GM13976 (cell line): ENCODE measurements at regions not wholly inside any gene's neighbourhood (a gene's known extent, or its start where the extent isn't known, plus 50 kb on each side); places are given as distances from the start of the nearest gene placed in this dataset.

Source experiments
- DNase-seq: peaks from one replicate; pipeline ENCODE4 v3.0.0; 2012; ENCODE audit warnings: low spot score
- CTCF ChIP-seq: IDR thresholded peaks from 2 replicates; pipeline ENCODE4 v1.5.1; 2012; ENCODE audit warnings: borderline replicate concordance, mild to moderate bottlenecking; ENCODE audit not compliant: insufficient read depth; ENCODE audit errors: extremely low read depth, missing control alignments, control extremely low read depth
- in situ Hi-C: fragments of 300-500 bp; cut with MboI; formaldehyde crosslinking; loops from one replicate; pipeline ENCODE4 v1.12.0; 2022; ENCODE audit warnings: low sequenced_read_pairs, mixed read lengths, inconsistent platforms; ENCODE audit not compliant: unreplicated experiment

- TF ChIP-seq CTCF, result no peak
- DNase-seq, result no peak
- in situ Hi-C loops, result no loop called here
Measured at GRCh38 chr6:67064323-67064722, 1357.3 kb upstream of the EYS start.

GRCh38 chr6:67047996-67048395 is 1341.0 kb upstream of the EYS start:
- no peak for DNase-seq
- no peak for TF ChIP-seq CTCF
- in situ Hi-C loops, result no loop called here

- TF ChIP-seq CTCF, result no peak
- no peak for DNase-seq
- in situ Hi-C loops, result no loop called here
Measured at GRCh38 chr6:67045076-67045475, 1338.0 kb upstream of the EYS start.

GRCh38 chr6:67031451-67031850 is 1324.4 kb upstream of the EYS start:
- no peak for TF ChIP-seq CTCF
- in situ Hi-C loops, result no loop called here
- no peak for DNase-seq

- no peak for TF ChIP-seq CTCF
- in situ Hi-C loops, result no loop called here
- no peak for DNase-seq
Measured at GRCh38 chr6:67030861-67031260, 1323.8 kb upstream of the EYS start.

GRCh38 chr6:67016921-67017460 is 1310.0 kb upstream of the EYS start:
- DNase-seq, result no peak
- TF ChIP-seq CTCF, result no peak
- in situ Hi-C loops, result no loop called here

GRCh38 chr6:67011441-67011840 is 1304.4 kb upstream of the EYS start:
- in situ Hi-C loops, result no loop called here
- no peak for TF ChIP-seq CTCF
- no peak for DNase-seq
